ENCODE measurements at regions not wholly inside any gene's neighbourhood (a gene's known extent, or its start where the extent isn't known, plus 50 kb on each side); places are given as distances from the start of the nearest gene placed in this dataset.

DNA sequence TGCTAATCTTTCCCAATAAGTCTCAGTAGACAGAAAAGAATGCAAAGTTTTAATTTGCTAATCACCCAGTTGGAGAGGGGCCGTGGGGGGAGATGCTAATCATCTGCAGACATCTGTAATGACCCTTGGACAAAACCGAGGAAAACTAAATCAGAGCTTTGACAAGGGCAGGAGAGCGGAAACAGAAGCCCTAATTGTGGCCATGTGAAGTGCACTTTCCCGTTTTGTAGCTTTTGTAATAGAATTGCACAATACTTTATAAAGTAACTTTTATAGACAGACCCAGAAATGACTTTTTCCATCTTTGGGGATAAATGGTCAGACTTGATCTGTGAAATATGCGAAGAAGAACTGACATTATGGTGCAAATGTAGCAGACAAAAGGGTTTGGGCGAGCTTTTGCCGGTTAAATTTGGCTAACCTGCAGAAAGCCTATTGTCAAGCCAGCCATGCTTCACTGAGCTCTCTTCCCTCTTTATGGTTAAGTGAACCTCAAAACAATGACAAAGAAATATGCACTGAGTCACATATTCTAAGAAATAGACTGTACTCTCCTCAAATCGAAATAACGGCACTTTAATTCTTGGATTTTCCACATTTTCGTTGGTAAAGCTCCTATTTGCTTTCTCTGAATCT lies 980.1 kb upstream of the POU3F3 start (continued):
- TF ChIP-seq SOX13 (IDR thresholded peaks at IDR 0.05) (no peak), SOX13 (CRISPR knock-in tag; conservative IDR thresholded peaks at IDR 0.05 in 1 of 2, IDR thresholded peaks at IDR 0.05 in 1 of 2) (no peak)

DNA sequence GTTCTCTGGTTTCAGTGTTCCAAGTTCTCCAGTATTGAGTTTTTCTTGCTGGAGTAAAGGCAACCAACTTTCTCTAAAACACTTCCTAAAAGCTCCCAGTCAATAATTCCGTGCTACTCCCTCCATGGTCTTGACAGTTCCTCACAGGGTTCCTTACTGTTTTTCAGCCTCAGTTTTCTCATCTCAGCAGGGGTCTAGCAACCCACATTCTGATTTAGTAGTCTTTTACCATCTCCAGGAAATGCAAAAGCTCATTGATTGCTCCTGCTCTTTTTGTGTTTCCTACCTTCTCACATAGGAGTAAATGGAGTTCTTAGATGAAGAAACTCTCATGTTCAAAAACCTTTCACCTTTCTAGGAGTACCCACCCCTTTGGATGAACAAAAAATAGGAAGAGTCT lies 978.8 kb upstream of the POU3F3 start:
- no peak for FAIRE-seq
- DNase-seq (ENCODE audit: low spot score) = no peak
- no peak for TF ChIP-seq PTBP1 (IDR thresholded peaks at IDR 0.05; ENCODE audit: low read depth, low read length, poor library complexity, severe bottlenecking)
- no peak for TF ChIP-seq SP5 (CRISPR knock-in tag; IDR thresholded peaks at IDR 0.05; ENCODE audit: borderline replicate concordance, low read depth)
- TF ChIP-seq HDAC2 (CRISPR knock-in tag; IDR thresholded peaks at IDR 0.05) = no peak
- TF ChIP-seq KDM5A (IDR thresholded peaks at IDR 0.05; ENCODE audit: borderline replicate concordance, low read length) = no peak
- TF ChIP-seq, protein P1, sequence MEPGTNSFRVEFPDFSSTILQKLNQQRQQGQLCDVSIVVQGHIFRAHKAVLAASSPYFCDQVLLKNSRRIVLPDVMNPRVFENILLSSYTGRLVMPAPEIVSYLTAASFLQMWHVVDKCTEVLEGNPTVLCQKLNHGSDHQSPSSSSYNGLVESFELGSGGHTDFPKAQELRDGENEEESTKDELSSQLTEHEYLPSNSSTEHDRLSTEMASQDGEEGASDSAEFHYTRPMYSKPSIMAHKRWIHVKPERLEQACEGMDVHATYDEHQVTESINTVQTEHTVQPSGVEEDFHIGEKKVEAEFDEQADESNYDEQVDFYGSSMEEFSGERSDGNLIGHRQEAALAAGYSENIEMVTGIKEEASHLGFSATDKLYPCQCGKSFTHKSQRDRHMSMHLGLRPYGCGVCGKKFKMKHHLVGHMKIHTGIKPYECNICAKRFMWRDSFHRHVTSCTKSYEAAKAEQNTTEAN (CRISPR knock-in tag; conservative IDR thresholded peaks at IDR 0.05) = no peak
- TF ChIP-seq HOXA5 (CRISPR knock-in tag; IDR thresholded peaks at IDR 0.05) = no peak
- no peak for TF ChIP-seq ZNF251 (CRISPR knock-in tag; IDR thresholded peaks at IDR 0.05)
- TF ChIP-seq, protein P2, sequence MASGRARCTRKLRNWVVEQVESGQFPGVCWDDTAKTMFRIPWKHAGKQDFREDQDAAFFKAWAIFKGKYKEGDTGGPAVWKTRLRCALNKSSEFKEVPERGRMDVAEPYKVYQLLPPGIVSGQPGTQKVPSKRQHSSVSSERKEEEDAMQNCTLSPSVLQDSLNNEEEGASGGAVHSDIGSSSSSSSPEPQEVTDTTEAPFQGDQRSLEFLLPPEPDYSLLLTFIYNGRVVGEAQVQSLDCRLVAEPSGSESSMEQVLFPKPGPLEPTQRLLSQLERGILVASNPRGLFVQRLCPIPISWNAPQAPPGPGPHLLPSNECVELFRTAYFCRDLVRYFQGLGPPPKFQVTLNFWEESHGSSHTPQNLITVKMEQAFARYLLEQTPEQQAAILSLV (CRISPR knock-in tag; IDR thresholded peaks at IDR 0.05; ENCODE audit: borderline replicate concordance) = no peak
- TF ChIP-seq, protein P3, sequence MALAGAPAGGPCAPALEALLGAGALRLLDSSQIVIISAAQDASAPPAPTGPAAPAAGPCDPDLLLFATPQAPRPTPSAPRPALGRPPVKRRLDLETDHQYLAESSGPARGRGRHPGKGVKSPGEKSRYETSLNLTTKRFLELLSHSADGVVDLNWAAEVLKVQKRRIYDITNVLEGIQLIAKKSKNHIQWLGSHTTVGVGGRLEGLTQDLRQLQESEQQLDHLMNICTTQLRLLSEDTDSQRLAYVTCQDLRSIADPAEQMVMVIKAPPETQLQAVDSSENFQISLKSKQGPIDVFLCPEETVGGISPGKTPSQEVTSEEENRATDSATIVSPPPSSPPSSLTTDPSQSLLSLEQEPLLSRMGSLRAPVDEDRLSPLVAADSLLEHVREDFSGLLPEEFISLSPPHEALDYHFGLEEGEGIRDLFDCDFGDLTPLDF (CRISPR knock-in tag; IDR thresholded peaks at IDR 0.05) = no peak
- no peak for TF ChIP-seq ZNF543 (CRISPR knock-in tag; IDR thresholded peaks at IDR 0.05)
- TF ChIP-seq, protein P4, sequence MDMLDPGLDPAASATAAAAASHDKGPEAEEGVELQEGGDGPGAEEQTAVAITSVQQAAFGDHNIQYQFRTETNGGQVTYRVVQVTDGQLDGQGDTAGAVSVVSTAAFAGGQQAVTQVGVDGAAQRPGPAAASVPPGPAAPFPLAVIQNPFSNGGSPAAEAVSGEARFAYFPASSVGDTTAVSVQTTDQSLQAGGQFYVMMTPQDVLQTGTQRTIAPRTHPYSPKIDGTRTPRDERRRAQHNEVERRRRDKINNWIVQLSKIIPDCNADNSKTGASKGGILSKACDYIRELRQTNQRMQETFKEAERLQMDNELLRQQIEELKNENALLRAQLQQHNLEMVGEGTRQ (IDR thresholded peaks at IDR 0.05; ENCODE audit: low read depth, low read length) = no peak
- TF ChIP-seq, protein P4 (CRISPR knock-in tag; IDR thresholded peaks at IDR 0.05; ENCODE audit: borderline replicate concordance) = no peak
- TF ChIP-seq ZNF589 (CRISPR knock-in tag; conservative IDR thresholded peaks at IDR 0.05) = no peak
- TF ChIP-seq SRSF4 (IDR thresholded peaks at IDR 0.05; ENCODE audit: low read depth, low read length, poor library complexity, severe bottlenecking) = no peak
- no peak for TF ChIP-seq MAFG (CRISPR knock-in tag; IDR thresholded peaks at IDR 0.05)
- TF ChIP-seq GATAD1 (CRISPR knock-in tag; IDR thresholded peaks at IDR 0.05) = no peak
- Histone ChIP-seq H2AFZ (ENCODE audit: low read length) (no peak overlapping the region), H3K4me1 (ENCODE audit: insufficient read depth, low read length) (no peaks in the 10 kb centered on the region), H3K27me3 (ENCODE audit: control insufficient read depth in 1 of 2, insufficient read depth in 2 of 2, low read length in 2 of 2) (no peaks in the 10 kb centered on the region), H3K36me3 (replicated peaks in 1 of 2; ENCODE audit: control insufficient read depth in 1 of 2, insufficient read depth in 2 of 2, low read length in 2 of 2) (no peaks in the 10 kb centered on the region), H3K79me2 (ENCODE audit: insufficient read depth, low read length) (no peaks in the 10 kb centered on the region), H3K4me2 (ENCODE audit: low read depth, low read length) (no peak overlapping the region), H3K4me3 (replicated peaks in 1 of 3; ENCODE audit: insufficient read depth in 1 of 3, low read depth in 2 of 3, low read length in 3 of 3) (no peak overlapping the region), H4K20me1 (ENCODE audit: insufficient read depth, low read length) (no peaks in the 10 kb centered on the region), H3K9me3 (ENCODE audit: low read length) (no peaks in the 10 kb centered on the region), H3K9ac (ENCODE audit: insufficient read depth, low read depth, low read length) (no peak overlapping the region), H3K27ac (ENCODE audit: extremely low read length, insufficient read depth, low read length) (no peak overlapping the region)
- BruUV-seq (replicated peaks) = no TSS peak
- in situ Hi-C loops (cut with HindIII; ENCODE audit: extremely low pct_ligation_motif_present, low pct_unique_long_range_greater_than_20kb) = no loop called here
- ChIA-PET CTCF (ENCODE audit: low intra/inter-chr PET ratio, low total read pairs) (no interaction called here), POLR2A (no interaction called here)
- intact Hi-C loops (cut with micrococcal nuclease; ENCODE audit: unreplicated experiment) = no loop called here
- 0% methylated on average over 1 of the region's 1 CpG for WGBS (ENCODE audit: low lambda C conversion rate)
- no peak for ATAC-seq

Measured in HepG2 (cell line).